ENCODE measurements at regions not wholly inside any gene's neighbourhood (a gene's known extent, or its start where the extent isn't known, plus 50 kb on each side); places are given as distances from the start of the nearest gene placed in this dataset.

- no peak for DNase-seq (ENCODE audit: low read depth)
- no peak for TF ChIP-seq CTCF (conservative IDR thresholded peaks at IDR 0.05; ENCODE audit: low read length)
- no peak overlapping the region for H3K4me3 ChIP-seq (ENCODE audit: low read length)
Observed at GRCh38 chr20:6513599-6513998, 253.9 kb upstream of the BMP2 start.

- DNase-seq (ENCODE audit: low read depth): no peak
- H3K4me3 ChIP-seq (ENCODE audit: low read length): no peak overlapping the region
- TF ChIP-seq CTCF (conservative IDR thresholded peaks at IDR 0.05; ENCODE audit: low read length): no peak
Observed at GRCh38 chr20:6509374-6509773, 258.1 kb upstream of the BMP2 start.

GRCh38 chr20:6506906-6507305 lies 260.6 kb upstream of the BMP2 start:
- no peak for TF ChIP-seq CTCF (conservative IDR thresholded peaks at IDR 0.05; ENCODE audit: low read length)
- no peak overlapping the region for H3K4me3 ChIP-seq (ENCODE audit: low read length)
- no peak for DNase-seq (ENCODE audit: low read depth)

- no peak for TF ChIP-seq CTCF (conservative IDR thresholded peaks at IDR 0.05; ENCODE audit: low read length)
- DNase-seq (ENCODE audit: low read depth): no peak
- H3K4me3 ChIP-seq (ENCODE audit: low read length): no peak overlapping the region
Observed at GRCh38 chr20:6504826-6505225, 262.7 kb upstream of the BMP2 start.

- no peak overlapping the region for H3K4me3 ChIP-seq (ENCODE audit: low read length)
- no peak for DNase-seq (ENCODE audit: low read depth)
- no peak for TF ChIP-seq CTCF (conservative IDR thresholded peaks at IDR 0.05; ENCODE audit: low read length)
Observed at GRCh38 chr20:6504179-6504578, 263.3 kb upstream of the BMP2 start.

- H3K4me3 ChIP-seq (ENCODE audit: low read length): no peak overlapping the region
- TF ChIP-seq CTCF (conservative IDR thresholded peaks at IDR 0.05; ENCODE audit: low read length): no peak
- no peak for DNase-seq (ENCODE audit: low read depth)
Observed at GRCh38 chr20:6502999-6503398, 264.5 kb upstream of the BMP2 start.

- TF ChIP-seq CTCF (conservative IDR thresholded peaks at IDR 0.05; ENCODE audit: low read length): no peak
- DNase-seq (ENCODE audit: low read depth): no peak
Observed at GRCh38 chr20:6502219-6502618, 265.3 kb upstream of the BMP2 start.

More at GRCh38 chr20:6502219-6502618, 265.3 kb upstream of the BMP2 start:
- no peak overlapping the region for H3K4me3 ChIP-seq (ENCODE audit: low read length)
